ENCODE measurements at regions not wholly inside any gene's neighbourhood (a gene's known extent, or its start where the extent isn't known, plus 50 kb on each side); places are given as distances from the start of the nearest gene placed in this dataset.

DNA sequence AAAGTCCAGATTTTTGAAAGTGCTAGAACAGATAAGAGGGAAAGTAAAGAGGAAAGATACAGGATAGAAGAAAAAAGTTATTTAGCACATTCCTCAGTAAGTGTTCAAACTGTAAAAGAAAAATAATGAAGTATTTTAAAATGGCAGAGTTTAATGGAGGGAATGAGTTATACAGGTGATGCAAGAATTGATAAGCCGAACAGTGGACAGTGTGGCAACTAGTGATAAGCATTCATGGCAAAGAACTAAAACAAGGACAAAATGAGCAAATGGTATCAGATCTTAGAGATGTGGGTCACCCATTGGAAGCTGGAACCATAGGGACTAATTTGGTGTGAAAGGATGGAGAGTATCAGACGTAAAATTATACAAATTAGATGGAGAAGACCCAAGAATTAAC, 622.9 kb upstream of the SGO1 start:
- POLR2A ChIA-PET (ENCODE audit: partially characterized antibody): no interaction called here
- no peak overlapping the region for H3K14ac ChIP-seq (ENCODE audit: insufficient read length)
- CTCF ChIA-PET (ENCODE audit: partially characterized antibody): no interaction called here
- no peak overlapping the region for H3K9ac ChIP-seq (replicated peaks in 1 of 4; ENCODE audit: extremely low read depth in 1 of 4, low read depth in 3 of 4, low read length in 3 of 4)
- H2BK20ac ChIP-seq (ENCODE audit: low read length): no peak overlapping the region
- H3K4ac ChIP-seq (replicated peaks; ENCODE audit: insufficient read length, low read depth, low read length): no peak overlapping the region
- no peak overlapping the region for H2BK15ac ChIP-seq (ENCODE audit: low read length)
- H3K27ac ChIP-seq (ENCODE audit: low read depth, low read length): no peak overlapping the region
- H4K20me1 ChIP-seq (replicated peaks in 1 of 2; ENCODE audit: control insufficient read depth in 1 of 2, insufficient read depth in 2 of 2, low read length in 2 of 2): no peaks in the 10 kb centered on the region
- no peak overlapping the region for H4K5ac ChIP-seq (ENCODE audit: insufficient read length, low read depth, low read length)
- H3K27me3 ChIP-seq (replicated peaks in 1 of 4; ENCODE audit: control insufficient read depth in 3 of 4, extremely low read depth in 1 of 4, insufficient read depth in 3 of 4, low read length in 3 of 4): no peaks in the 10 kb centered on the region
- H3K56ac ChIP-seq (replicated peaks; ENCODE audit: insufficient read length, low read depth, low read length): no peak overlapping the region
- WGBS, 2 experiments (ENCODE audit: extremely low coverage in 1 of 2, insufficient coverage in 1 of 2, insufficient read length in 1 of 2, insufficient replicate concordance in 2 of 2, low coverage in 1 of 2, low lambda C conversion rate in 2 of 2, missing lambda C conversion rate in 1 of 2): 96% methylated on average over 2 of the region's 2 CpGs; no CpG with 5 or more reads in 1 of the 2 experiments
- H3K23me2 ChIP-seq (ENCODE audit: low read depth, low read length): no peaks in the 10 kb centered on the region; the same call in 1 of the 2 replicates
- no peak overlapping the region for H2BK120ac ChIP-seq (replicated peaks; ENCODE audit: low read depth, low read length)
- no peak overlapping the region for H3K4me2 ChIP-seq (ENCODE audit: insufficient read depth in 1 of 2, low read depth in 2 of 2, low read length in 2 of 2)
- FAIRE-seq (no peak), DNase-seq (ENCODE audit: low read depth in 1 of 2, low spot score in 2 of 2) (no peak)
- H3K79me1 ChIP-seq (ENCODE audit: low read depth, low read length): no peaks in the 10 kb centered on the region
- H3K4me3 ChIP-seq (ENCODE audit: extremely low read depth in 1 of 4, insufficient read depth in 2 of 4, low read depth in 3 of 4, low read length in 4 of 4): no peak overlapping the region
- no peak overlapping the region for H4K91ac ChIP-seq (replicated peaks; ENCODE audit: insufficient read length, low read length)
- no peak overlapping the region for H2BK12ac ChIP-seq (ENCODE audit: low read depth, low read length)
- H2BK5ac ChIP-seq (ENCODE audit: low read depth, low read length): no peak overlapping the region
- H3K18ac ChIP-seq (ENCODE audit: extremely low read depth, low read length): no peak overlapping the region
- no peaks in the 10 kb centered on the region for H3K36me3 ChIP-seq (ENCODE audit: control insufficient read depth in 2 of 4, insufficient read depth in 4 of 4, low read length in 3 of 4)
- no peaks in the 10 kb centered on the region for H3K4me1 ChIP-seq (replicated peaks in 1 of 4; ENCODE audit: control insufficient read depth in 3 of 4, insufficient read depth in 4 of 4, low read length in 3 of 4)
- H3K79me2 ChIP-seq (ENCODE audit: control insufficient read depth in 1 of 2, insufficient read depth in 2 of 2, low read length in 2 of 2): no peaks in the 10 kb centered on the region
- no peak overlapping the region for H4K8ac ChIP-seq (ENCODE audit: extremely low read depth, insufficient read depth, low read length)
- H3K9me3 ChIP-seq (ENCODE audit: insufficient read depth in 2 of 2, low read depth in 1 of 2, low read length in 1 of 2): no peaks in the 10 kb centered on the region
- no peak overlapping the region for H3K23ac ChIP-seq (ENCODE audit: insufficient read length)
- no peak overlapping the region for H2AFZ ChIP-seq (ENCODE audit: low read length)
- H2AK5ac ChIP-seq (ENCODE audit: low read depth, low read length): no peak overlapping the region
- TF ChIP-seq, protein P1, sequence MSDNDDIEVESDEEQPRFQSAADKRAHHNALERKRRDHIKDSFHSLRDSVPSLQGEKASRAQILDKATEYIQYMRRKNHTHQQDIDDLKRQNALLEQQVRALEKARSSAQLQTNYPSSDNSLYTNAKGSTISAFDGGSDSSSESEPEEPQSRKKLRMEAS (IDR thresholded peaks at IDR 0.05): no peak
- TF ChIP-seq, protein P2, sequence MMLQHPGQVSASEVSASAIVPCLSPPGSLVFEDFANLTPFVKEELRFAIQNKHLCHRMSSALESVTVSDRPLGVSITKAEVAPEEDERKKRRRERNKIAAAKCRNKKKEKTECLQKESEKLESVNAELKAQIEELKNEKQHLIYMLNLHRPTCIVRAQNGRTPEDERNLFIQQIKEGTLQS (IDR thresholded peaks at IDR 0.05; ENCODE audit: insufficient read depth, low read depth, low read length): no peak
- TF ChIP-seq BCL11A (IDR thresholded peaks at IDR 0.05; ENCODE audit: low read depth in 2 of 2, low read length in 2 of 2): no peak
- no peak for TF ChIP-seq KDM4A (IDR thresholded peaks at IDR 0.05; ENCODE audit: low read depth, low read length, severe bottlenecking)
- no peak for TF ChIP-seq E2F6 (IDR thresholded peaks at IDR 0.05)
- no peak for TF ChIP-seq KDM1A (IDR thresholded peaks at IDR 0.05; ENCODE audit: borderline replicate concordance, low read length)
- no peak for TF ChIP-seq CHD2 (IDR thresholded peaks at IDR 0.05; ENCODE audit: low read length)
- no peak for TF ChIP-seq SAP30 (IDR thresholded peaks at IDR 0.05; ENCODE audit: insufficient read depth, insufficient replicate concordance, low read length)
- no peak for TF ChIP-seq RNF2 (IDR thresholded peaks at IDR 0.05; ENCODE audit: borderline replicate concordance, low read depth, low read length, missing control alignments, poor library complexity, severe bottlenecking)
- TF ChIP-seq NANOG (IDR thresholded peaks at IDR 0.05; ENCODE audit: insufficient read depth, low read depth, low read length, poor library complexity, severe bottlenecking): no peak
- no peak for TF ChIP-seq SRF (IDR thresholded peaks at IDR 0.05; ENCODE audit: low read depth, low read length)
- no peak for TF ChIP-seq SIN3A (conservative IDR thresholded peaks at IDR 0.05 in 1 of 2, IDR thresholded peaks at IDR 0.05 in 1 of 2; ENCODE audit: low read depth in 1 of 2, low read length in 2 of 2)
